ENCODE measurements at regions not wholly inside any gene's neighbourhood (a gene's known extent, or its start where the extent isn't known, plus 50 kb on each side); places are given as distances from the start of the nearest gene placed in this dataset.

DNA sequence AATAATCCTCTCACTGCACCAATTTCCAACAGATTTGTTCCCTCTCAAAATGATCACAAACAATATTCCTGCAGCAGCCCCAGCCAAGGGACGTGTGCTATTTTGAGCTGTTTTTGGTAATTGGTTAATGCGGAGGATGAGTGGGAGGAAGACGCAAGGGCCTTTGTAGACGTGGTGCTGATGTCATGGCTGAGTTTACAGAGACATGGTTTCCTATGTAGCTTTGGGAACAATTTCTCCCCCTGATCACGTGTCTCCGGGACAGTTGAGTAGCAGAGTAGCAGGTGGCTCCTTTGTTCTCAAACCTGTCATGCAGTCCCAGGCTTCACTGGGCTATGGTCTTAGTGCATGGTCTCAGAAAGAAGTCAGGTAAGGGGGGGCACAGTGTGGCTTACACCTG, 183.2 kb upstream of the NECTIN1 start:
- Mint-ChIP-seq H3K36me3 (no peaks in the 10 kb centered on the region), H3K4me1 (peaks cover 0 to 7% of the 10 kb centered on the region in 2 donors), H3K27me3 (peaks cover 15 to 17% of the 10 kb centered on the region in 2 donors), H3K4me3 (no peak overlapping the region), H3K9me3 (peaks cover 6 to 8% of the 10 kb centered on the region in 2 donors), H3K27ac (no peak overlapping the region)
- DNase-seq (no peak), ATAC-seq (replicated peaks) (no peak)

- Mint-ChIP-seq H3K27ac (no peak overlapping the region), H3K4me1 (peaks cover 0 to 7% of the 10 kb centered on the region in 2 donors), H3K36me3 (no peaks in the 10 kb centered on the region), H3K4me3 (no peak overlapping the region), H3K9me3 (peaks cover 6% of the 10 kb centered on the region in 2 donors), H3K27me3 (peaks cover 11 to 16% of the 10 kb centered on the region in 2 donors)
- DNase-seq: no peak
- no peak for ATAC-seq (replicated peaks)
Measured at GRCh38 chr11:119910650-119911049, 181.7 kb upstream of the NECTIN1 start.

DNA sequence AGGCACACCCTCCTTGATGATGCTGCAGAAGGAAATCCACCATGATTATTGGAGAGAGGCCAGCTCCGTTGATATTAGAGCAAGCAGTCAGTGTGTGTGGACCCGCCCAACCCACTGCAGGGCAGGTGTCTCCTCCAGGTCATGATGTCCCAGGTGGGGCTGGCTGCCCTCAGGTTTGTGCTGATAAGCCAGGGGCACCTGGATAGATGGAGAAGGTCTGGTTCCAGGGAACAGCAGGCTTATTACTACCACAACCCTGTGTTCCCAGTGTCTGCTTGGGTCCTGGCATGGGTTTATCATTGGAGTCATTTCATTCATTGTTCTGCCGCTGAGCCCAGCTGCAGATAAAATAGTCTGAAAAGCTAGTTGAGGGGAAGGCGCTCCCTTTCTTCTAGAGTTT, 181.1 kb upstream of the NECTIN1 start:
- DNase-seq (no peak), ATAC-seq (replicated peaks) (no peak)
- Mint-ChIP-seq H3K27ac (no peak overlapping the region), H3K27me3 (peaks cover 8 to 16% of the 10 kb centered on the region in 2 donors), H3K4me1 (peaks cover 0 to 7% of the 10 kb centered on the region in 2 donors), H3K9me3 (peaks cover 3 to 4% of the 10 kb centered on the region in 2 donors), H3K4me3 (no peak overlapping the region), H3K36me3 (no peaks in the 10 kb centered on the region)

GRCh38 chr11:119909495-119909894, 180.5 kb upstream of the NECTIN1 start:
- no peak for DNase-seq
- no peaks in the 10 kb centered on the region for H3K36me3 Mint-ChIP-seq
- H3K4me1 Mint-ChIP-seq: peaks cover 0 to 7% of the 10 kb centered on the region in 2 donors
- H3K27me3 Mint-ChIP-seq: peaks cover 5 to 16% of the 10 kb centered on the region in 2 donors
- ATAC-seq (replicated peaks): no peak
- peaks cover 0 to under 1% of the 10 kb centered on the region in 2 donors for H3K9me3 Mint-ChIP-seq
- no peak overlapping the region for H3K27ac Mint-ChIP-seq
- H3K4me3 Mint-ChIP-seq: no peak overlapping the region

DNA sequence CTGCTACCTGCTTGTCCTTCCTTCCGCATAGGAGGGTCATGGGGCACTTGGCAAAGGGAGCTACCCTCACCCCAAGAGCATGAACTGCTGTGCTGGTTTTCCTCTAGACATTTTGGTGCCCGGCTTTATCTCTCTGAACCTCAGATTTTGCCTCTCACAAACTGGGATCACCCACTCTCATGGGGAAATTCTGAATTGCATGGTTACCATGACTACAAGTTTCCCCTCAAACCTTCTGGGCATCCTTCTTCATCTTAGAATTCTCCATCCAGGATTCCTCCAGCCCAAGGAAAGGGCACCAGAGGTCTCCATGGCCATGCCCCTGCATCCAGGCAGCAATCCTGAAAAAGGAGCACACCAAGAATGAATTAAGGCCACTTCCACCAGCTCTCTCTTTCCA, 180.1 kb upstream of the NECTIN1 start:
- no peak overlapping the region for H3K27ac Mint-ChIP-seq
- H3K9me3 Mint-ChIP-seq: no peaks in the 10 kb centered on the region
- H3K4me1 Mint-ChIP-seq: peaks cover 0 to 7% of the 10 kb centered on the region in 2 donors
- ATAC-seq (replicated peaks): no peak
- peaks cover 5 to 16% of the 10 kb centered on the region in 2 donors for H3K27me3 Mint-ChIP-seq
- no peak overlapping the region for H3K4me3 Mint-ChIP-seq
- no peak for DNase-seq
- H3K36me3 Mint-ChIP-seq: no peaks in the 10 kb centered on the region

DNA sequence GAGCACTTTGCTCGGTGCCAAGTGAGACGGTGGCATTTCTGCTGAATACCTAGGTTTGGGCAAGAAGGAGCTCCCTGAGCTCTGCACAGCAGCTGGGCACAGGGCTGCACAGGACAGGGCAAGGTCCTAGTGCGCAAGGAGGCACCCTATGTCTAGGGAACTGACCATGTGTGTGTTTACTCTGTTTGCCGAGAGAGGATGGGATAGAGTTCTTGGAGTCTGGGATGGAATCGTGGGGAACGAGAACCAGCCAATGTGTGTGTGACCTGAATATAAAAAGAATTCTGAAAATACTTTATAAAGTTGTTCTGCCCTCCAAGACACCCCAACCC, 179.5 kb upstream of the NECTIN1 start:
- H3K4me1 Mint-ChIP-seq: peaks cover 0 to 7% of the 10 kb centered on the region in 2 donors
- H3K9me3 Mint-ChIP-seq: no peaks in the 10 kb centered on the region
- no peak for DNase-seq
- peaks cover 5 to 16% of the 10 kb centered on the region in 2 donors for H3K27me3 Mint-ChIP-seq
- no peak overlapping the region for H3K4me3 Mint-ChIP-seq
- H3K27ac Mint-ChIP-seq: no peak overlapping the region
- ATAC-seq (replicated peaks): no peak
- H3K36me3 Mint-ChIP-seq: no peaks in the 10 kb centered on the region

DNA sequence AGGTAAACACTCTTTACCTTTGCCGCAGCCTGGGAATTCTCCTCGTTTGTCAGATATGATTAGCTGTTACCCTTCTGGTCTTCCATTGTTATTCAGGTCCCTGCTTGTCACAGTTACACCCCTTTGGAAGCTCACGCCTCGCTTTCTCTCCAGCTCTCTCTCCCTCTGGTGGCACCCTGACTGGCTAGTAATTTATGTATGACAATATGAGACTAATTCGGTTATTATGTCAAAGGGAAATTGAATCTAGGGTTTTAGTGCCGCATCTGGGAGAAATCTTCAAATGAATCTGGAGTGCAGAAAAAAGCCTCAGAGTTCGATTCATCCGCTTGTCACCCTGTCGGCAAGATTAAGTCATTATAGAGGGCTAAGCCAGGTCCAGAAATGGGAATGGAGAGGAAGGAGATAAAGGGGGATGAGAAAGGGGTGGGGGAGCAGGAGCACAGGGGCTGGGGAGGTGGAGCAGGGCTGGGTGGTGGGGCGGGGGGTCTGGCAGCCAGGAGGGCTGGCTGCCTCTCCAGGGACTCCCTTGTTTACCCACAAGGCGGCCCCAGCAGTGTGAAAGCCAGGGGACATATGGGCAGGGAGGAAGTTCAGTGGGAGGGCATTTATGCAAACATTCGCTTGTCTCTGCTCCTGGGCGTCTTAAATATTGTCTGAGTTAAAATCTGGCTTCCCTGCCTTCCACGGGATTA, 179.0 kb upstream of the NECTIN1 start:
- Mint-ChIP-seq H3K4me1 (peaks cover 0 to 7% of the 10 kb centered on the region in 2 donors), H3K27me3 (peaks cover 5 to 16% of the 10 kb centered on the region in 2 donors), H3K9me3 (no peaks in the 10 kb centered on the region), H3K27ac (no peak overlapping the region), H3K4me3 (no peak overlapping the region), H3K36me3 (no peaks in the 10 kb centered on the region)
- no peak for DNase-seq
- ATAC-seq (replicated peaks): no peak

DNA sequence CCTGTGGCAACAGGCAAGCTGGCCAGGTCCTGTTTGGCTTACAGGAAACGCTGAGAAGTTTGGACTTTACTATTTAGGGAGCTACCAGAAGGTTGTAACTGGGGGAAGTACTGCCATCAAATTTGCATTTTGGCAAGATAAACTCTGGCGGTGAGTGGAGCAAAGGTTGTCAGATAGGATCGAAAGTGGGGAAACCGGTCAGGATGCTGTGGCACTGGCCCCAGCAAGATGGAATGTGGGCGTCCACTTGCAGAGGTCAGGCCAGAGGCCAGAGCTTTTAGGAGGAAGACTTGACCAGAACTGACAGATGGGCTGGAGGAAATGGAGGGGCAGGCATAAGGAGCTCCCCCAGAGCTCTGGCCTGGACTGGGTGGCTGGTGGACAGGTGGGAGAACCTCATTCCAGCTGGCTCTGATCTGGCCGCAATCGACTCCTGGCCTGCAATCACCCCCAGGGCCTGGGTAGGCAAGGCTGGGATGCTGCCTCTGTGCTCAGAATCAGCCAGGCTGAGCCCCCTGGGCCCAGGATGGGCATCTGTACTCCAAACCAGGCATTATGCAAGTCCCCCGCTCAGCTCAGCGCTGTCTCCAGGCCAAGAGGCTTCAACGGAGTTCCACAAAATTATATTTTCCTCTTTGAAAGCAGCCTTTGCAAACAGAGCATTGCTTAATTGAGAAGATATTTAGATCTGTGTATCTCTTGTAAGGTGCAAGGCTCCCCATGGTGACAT, 178.3 kb upstream of the NECTIN1 start:
- no peak overlapping the region for H3K27ac Mint-ChIP-seq
- no peak overlapping the region for H3K4me3 Mint-ChIP-seq
- ATAC-seq (replicated peaks) (no peak), DNase-seq (no peak)
- H3K9me3 Mint-ChIP-seq: no peaks in the 10 kb centered on the region
- H3K36me3 Mint-ChIP-seq: no peaks in the 10 kb centered on the region
- H3K27me3 Mint-ChIP-seq: peaks cover 5 to 16% of the 10 kb centered on the region in 2 donors
- H3K4me1 Mint-ChIP-seq: peaks cover 0 to 7% of the 10 kb centered on the region in 2 donors

GRCh38 chr11:119906376-119906775, 177.4 kb upstream of the NECTIN1 start:
- ATAC-seq (replicated peaks): no peak
- no peaks in the 10 kb centered on the region for H3K9me3 Mint-ChIP-seq
- H3K4me3 Mint-ChIP-seq: no peak overlapping the region
- no peak overlapping the region for H3K27ac Mint-ChIP-seq
- no peak for DNase-seq
- H3K36me3 Mint-ChIP-seq: no peaks in the 10 kb centered on the region
- peaks cover 5 to 16% of the 10 kb centered on the region in 2 donors for H3K27me3 Mint-ChIP-seq
- H3K4me1 Mint-ChIP-seq: peaks cover 0 to 7% of the 10 kb centered on the region in 2 donors

DNA sequence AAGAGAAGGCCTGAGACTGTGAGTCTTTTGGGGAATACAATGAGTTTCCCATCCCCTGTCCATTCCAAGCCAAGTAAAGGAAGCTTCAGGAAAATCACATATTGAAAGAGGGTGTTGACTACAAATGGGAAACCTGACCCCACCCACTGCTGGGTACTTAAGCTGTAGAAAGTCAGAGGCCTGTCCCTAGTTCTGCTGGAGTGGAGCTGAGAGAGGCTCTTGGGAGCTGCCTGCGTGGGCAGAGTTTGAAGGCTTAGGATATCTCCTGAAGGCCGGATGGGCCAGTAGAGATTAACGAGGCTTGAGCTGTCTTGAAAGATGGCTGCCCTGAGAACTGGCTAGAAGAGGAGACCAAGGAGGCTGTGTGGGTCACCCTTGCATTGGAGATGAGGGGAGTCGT, 176.2 kb upstream of the NECTIN1 start:
- Mint-ChIP-seq H3K4me1 (peaks cover 0 to 7% of the 10 kb centered on the region in 2 donors), H3K27me3 (peaks cover 0 to 16% of the 10 kb centered on the region in 2 donors), H3K27ac (no peak overlapping the region), H3K4me3 (no peak overlapping the region), H3K9me3 (no peaks in the 10 kb centered on the region), H3K36me3 (no peaks in the 10 kb centered on the region)
- no peak for DNase-seq
- no peak for ATAC-seq (replicated peaks)

DNA sequence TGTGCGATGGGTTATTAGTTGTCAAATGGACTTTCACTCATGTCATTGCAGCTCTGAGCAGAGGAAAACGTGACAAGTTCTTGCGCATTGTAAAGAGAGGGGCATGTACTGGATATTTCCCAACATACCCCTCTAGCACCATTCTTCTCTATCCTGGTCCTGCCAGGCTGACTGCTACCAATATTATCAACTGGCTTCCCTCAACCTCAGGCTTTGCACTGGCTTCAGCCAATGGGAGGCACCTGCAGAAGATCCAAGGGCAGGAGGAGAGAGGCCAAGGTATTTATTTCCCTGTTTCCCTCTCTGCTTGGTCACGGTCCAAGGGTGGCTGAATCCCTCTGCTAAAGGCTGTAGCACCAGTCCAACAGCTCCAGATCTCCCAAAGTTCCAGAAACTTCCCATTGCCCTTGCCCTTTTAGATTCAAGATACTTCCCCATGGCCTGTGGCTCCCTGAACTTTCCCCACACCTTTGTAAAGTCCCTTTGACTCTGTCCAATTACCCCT, 175.6 kb upstream of the NECTIN1 start:
- DNase-seq: no peak
- H3K36me3 Mint-ChIP-seq: no peaks in the 10 kb centered on the region
- peaks cover 0 to 7% of the 10 kb centered on the region in 2 donors for H3K4me1 Mint-ChIP-seq
- no peak overlapping the region for H3K4me3 Mint-ChIP-seq
- peaks cover 0 to 14% of the 10 kb centered on the region in 2 donors for H3K27me3 Mint-ChIP-seq
- no peak for ATAC-seq (replicated peaks)
- no peak overlapping the region for H3K27ac Mint-ChIP-seq
- H3K9me3 Mint-ChIP-seq: no peaks in the 10 kb centered on the region

DNA sequence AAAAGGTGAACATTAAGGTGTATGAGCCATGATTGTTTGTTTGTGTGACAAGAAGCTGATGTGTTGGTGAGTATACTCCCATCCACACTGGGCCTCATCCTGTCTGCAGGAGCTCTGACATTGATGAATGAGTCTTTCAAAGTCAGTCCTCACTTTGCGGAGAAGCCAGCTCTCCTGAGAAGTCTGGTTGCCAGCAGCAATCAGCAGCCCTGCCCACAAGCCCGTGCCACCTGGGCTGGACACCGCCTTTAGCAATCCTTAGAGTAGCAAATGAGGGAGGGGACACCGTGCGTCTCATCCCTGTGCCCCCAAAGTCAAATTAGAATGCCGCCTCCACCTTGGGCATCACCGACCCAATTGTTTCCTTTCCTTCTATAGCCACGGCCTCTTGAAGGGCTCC, 174.8 kb upstream of the NECTIN1 start:
- H3K9me3 Mint-ChIP-seq: no peaks in the 10 kb centered on the region
- no peak overlapping the region for H3K27ac Mint-ChIP-seq
- peaks cover 0 to 8% of the 10 kb centered on the region in 2 donors for H3K27me3 Mint-ChIP-seq
- ATAC-seq (replicated peaks) (no peak), DNase-seq (no peak)
- no peaks in the 10 kb centered on the region for H3K36me3 Mint-ChIP-seq
- H3K4me3 Mint-ChIP-seq: no peak overlapping the region
- H3K4me1 Mint-ChIP-seq: peaks cover 0 to 7% of the 10 kb centered on the region in 2 donors

DNA sequence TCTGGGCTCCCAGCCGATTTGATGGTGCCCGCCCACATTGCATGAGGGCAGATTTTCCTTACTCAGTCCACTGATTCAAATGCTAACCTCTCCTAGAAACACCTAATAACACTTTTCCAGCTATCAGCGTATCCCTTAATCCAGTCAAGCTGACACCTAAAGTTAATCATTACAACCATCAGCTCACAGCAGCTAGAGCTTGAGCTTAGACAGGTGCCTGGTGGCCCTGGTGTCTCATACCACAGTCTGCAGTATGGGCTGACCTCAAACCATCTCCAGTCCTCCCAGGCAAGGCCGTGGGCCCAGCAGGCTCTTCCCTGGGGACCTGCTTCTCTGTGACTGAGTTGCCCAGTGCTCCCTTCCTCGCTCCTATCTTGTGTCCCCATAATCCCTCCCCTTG, 174.4 kb upstream of the NECTIN1 start:
- no peaks in the 10 kb centered on the region for H3K9me3 Mint-ChIP-seq
- DNase-seq (no peak), ATAC-seq (replicated peaks) (no peak)
- H3K27me3 Mint-ChIP-seq: peaks cover 0 to 8% of the 10 kb centered on the region in 2 donors
- no peak overlapping the region for H3K4me3 Mint-ChIP-seq
- H3K27ac Mint-ChIP-seq: no peak overlapping the region
- H3K4me1 Mint-ChIP-seq: peaks cover 0 to 6% of the 10 kb centered on the region in 2 donors
- H3K36me3 Mint-ChIP-seq: no peaks in the 10 kb centered on the region

DNA sequence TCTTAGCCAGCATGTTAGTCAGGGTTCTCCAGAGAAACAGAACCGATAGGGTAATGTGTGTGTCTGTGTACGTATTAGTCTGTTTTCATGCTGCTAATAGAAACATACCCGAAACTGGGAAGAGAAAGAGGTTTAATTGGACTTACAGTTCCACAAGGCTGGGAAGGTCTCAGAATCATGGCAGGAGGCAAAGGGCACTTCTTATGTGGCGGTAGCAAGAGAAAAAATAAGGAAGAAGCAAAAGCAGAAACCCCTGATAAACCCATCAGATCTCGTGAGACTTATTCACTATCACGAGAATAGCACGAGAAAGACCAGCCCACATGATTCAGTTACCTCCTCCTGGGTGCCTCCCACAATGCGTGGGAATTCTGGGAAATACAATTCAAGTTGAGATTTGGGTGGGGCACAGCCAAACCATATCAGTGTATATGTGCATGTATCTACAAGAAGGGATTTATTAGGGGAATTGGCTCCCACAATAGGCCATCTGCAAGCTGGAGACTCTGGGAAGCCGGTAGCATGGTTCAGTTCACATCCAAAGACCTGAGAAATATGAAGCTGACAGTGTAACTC, 173.7 kb upstream of the NECTIN1 start:
- no peaks in the 10 kb centered on the region for H3K4me1 Mint-ChIP-seq
- H3K4me3 Mint-ChIP-seq: no peak overlapping the region
- no peak overlapping the region for H3K27ac Mint-ChIP-seq
- DNase-seq (no peak), ATAC-seq (replicated peaks) (no peak)
- H3K27me3 Mint-ChIP-seq: peaks cover 0 to 5% of the 10 kb centered on the region in 2 donors
- no peaks in the 10 kb centered on the region for H3K9me3 Mint-ChIP-seq
- no peaks in the 10 kb centered on the region for H3K36me3 Mint-ChIP-seq
